Stimulated activated CD8-positive, alpha-beta memory T cell treated with anti-CD3 and anti-CD28 coated beads, Interleukin-7, amount 100 ng/mL, for 1 hour (primary cell): ENCODE measurements at regions not wholly inside any gene's neighbourhood (a gene's known extent, or its start where the extent isn't known, plus 50 kb on each side); places are given as distances from the start of the nearest gene placed in this dataset.
"Not testable (repeated sequence)": the region's sequence is repeated elsewhere in the genome, so short reads cannot be mapped to it uniquely, and the experiment has no call there.

ENCODE experiments used
- DNase-seq, 2 donors: peaks; one replicate each; pipeline ENCODE4 v3.0.0-alpha.2; 2020; ENCODE audit warnings: low read depth in 2 of 2

GRCh38 chr2:147198651-147199171, 646.1 kb upstream of the ACVR2A start:
- DNase-seq, result no peak

- no peak for DNase-seq
Measured at GRCh38 chr2:147197754-147198483, 646.9 kb upstream of the ACVR2A start.

- DNase-seq, result no peak
Measured at GRCh38 chr2:147182260-147182659, 662.6 kb upstream of the ACVR2A start.

DNA sequence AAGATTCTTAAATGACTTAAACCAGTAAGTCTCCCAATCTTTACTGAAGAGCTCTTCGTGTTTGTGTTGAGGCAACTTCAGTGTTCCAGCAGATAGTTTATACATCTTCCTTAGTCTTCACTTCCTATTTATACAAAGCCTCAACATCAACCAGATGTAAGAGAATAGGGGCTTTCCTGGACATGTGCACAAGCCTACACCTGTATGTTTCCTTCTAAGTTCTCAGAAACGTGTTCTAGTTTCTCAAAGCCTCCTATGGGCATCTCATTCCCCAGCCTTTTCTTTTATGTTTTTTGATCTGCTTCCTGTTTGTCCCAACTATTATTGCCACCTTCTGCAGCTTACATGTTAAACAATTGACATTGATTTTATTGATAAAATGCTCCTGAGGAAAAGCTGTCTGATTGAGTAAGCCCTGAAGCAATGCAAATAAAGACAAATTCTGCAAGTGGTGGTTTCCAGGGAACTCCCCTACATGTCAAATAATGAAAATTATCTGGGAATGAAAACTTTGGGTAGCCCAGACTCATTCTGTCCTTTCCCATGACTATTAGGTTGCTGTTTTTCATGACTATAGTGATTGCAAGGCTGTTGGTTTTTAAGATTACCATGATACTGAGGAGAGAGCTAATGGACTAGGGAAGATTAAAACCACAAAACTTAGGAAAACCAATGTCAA, 663.3 kb upstream of the ACVR2A start:
- no peak for DNase-seq

GRCh38 chr2:147177071-147177857, 667.6 kb upstream of the ACVR2A start:
- DNase-seq, result no peak

DNA sequence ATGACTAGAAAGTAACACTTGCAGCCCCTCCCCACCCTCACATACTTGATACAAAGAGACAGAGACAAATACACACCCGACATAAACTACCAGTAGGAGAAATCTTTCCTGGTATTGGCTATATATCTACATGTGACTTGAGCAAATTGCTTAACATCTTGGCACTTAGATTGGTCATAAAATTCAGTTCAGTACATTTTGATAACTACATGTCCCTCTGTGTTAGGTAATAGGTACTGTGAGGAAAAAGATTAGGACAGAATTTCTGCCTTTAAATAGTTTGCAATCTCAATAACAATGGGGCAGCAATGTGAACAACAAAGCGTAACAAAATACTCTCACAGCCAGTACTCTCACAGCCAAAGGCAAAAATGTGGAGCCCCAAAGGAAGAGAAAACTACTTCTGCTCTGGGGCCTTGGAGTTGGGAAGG, 670.0 kb upstream of the ACVR2A start:
- no peak for DNase-seq

GRCh38 chr2:147173798-147174197, 671.0 kb upstream of the ACVR2A start:
- no peak for DNase-seq

DNA sequence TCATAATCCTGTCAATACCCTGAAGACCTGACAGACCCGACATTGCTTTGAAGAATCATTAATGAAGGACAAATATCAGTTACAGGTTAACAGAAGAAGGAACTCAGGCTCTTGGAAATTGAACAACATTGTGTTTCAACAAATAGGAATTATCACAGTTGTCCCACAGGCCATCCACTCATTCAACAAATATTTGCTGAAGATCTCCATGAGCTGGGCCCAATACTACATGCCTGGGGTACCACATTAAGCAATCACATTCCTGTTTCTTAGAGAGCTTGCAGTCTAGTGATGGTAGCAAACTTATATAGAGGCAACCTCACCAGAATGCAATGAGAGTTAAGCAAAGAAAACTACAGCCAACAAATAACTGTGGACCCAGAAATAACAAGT, 671.6 kb upstream of the ACVR2A start:
- no peak for DNase-seq

- no peak for DNase-seq
Measured at GRCh38 chr2:147172493-147173188, 672.2 kb upstream of the ACVR2A start.

DNA sequence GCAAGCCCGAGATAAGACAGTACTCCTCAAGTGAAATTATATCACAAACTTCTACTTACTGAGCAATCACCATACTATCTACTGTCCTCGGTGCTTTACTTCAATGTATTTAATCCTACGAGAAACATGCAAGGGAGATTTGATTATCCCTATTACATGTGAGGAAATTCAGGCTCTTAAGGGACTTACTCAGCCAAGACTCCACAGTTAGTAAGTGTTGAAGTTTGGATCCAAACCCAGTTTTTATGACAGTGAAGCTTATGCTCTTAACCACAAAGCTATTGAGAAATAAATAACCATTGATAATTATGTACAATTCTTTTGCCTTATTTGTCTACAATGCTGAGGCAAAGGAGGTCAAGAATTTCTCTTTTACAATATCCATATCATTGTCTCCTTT, 672.9 kb upstream of the ACVR2A start:
- no peak for DNase-seq

DNA sequence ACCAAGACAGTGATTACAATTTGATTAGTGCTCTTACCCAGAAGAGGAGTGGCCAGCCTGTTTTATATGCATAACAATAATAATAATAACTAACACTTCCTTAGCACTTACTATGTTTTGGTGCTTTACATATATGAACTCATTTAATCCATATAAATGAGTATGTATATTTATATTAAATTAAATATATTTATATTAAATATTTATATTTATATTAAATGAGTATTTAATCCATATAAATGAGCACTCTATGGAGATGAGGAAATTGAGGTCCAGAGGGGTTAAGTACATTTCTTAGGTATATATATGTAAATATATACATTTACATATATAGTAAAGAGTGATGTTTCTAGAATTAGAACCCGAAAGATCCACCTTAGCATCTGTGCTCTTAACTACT, 673.9 kb upstream of the ACVR2A start:
- DNase-seq, result no peak

- DNase-seq, result no peak
Measured at GRCh38 chr2:147165697-147166382, 679.0 kb upstream of the ACVR2A start.

DNA sequence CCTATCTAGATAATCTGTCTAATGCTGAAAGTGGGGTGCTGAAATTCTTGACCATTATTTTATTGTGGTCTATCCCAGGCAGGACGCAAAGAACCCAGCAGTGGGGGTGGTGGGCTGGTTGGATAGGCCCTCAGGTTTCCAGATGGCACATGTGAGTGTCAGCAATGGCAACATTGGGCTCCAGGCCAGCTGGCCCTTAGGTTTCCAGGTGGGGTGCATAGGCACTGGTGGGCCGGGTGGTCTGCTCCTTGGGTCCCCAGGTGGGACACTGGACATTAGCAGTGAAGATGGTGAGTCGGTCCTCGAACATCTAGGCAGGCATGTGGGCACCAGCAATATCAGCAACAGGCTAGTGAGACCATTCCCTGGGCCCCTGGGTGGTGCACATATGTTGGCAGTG, 680.3 kb upstream of the ACVR2A start:
- no peak for DNase-seq

DNA sequence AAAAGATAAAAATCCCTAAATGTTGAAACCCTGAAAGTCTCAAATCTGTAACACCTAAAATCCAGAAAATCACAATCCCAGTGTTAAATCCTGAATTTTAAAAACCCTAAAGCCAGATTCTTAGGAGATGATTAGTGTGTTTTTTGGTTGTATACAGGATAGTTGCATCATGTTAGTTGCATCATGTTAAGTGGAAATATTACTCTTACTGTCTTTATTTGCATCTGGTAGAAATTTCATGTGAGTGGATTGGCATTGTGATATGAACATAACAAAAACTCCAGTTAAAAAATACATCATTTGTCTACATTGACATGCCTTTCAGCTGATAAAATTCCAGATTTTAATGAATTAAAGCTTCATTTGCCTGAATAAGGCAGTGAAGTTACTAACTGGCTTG, 683.1 kb upstream of the ACVR2A start:
- no peak for DNase-seq

DNA sequence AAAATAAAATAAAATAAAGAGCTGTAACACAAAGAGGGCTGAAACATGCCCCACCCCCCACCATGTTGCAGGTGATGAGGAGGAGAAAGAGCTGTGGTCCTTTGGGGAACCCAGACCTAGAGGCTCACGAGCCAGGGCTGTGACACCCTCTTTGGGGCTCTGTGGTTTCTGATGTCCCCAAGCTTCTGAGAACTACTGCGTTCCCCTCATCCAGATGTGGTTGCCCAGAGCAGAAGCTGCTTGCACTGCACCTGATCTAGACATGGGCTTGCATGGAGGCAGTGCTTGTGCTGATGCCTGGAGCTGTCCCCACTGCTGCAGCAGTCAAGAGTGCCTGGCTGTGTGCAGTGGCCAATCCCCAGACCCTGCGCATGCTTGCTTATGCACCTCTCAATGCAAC, 687.9 kb upstream of the ACVR2A start:
- no peak for DNase-seq

DNA sequence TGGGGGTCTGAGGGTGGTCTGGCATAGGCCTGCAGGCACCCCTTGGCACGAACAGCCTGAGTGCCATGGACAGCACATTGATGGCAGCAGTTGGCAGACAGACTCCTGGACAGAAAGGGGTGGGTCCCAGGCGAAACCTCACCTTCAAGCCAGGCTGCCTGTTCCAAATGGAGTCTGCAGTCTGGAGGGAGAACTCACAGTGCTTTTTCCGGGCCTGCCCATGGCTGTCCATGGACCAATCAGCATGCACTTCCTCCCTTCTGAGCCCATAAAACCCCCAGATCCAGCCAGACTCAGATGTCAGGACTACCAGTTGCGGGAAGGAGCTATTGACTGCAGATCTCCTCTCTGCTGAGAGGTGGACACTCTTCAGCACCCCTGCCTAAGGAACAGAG, 694.6 kb upstream of the ACVR2A start:
- no peak for DNase-seq

DNA sequence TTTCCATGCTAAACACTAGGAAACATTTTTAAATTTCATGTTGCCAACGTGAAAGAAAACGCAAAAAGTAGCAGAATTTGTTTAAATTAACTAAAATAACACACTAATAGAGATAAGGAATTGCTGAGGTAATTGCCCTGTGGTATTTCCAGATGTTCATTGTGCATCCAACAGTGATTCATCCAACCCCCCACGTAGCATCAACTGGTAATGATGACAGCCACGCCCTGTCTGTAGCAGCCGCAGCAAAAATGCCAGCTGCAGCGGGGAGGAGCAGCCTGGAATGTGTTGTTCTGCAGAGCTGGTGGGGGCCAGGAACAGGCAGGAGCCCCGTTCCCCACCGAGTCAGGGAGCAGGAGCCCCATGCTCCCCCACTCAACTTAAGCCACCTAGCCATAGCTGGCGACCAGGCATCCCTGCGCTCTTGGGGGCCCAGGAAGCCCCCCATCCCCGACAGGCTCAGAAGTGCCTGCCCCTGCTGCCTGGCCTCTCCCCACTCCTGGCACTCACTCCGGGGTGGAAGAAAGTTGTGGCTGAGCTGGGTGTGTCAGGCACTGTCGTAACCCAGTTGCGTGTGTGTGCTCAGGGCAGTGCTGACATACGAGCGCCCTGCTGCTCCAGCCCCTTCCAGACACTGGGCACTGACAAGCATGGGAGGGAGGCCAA, 695.1 kb upstream of the ACVR2A start:
- DNase-seq, result no peak

DNA sequence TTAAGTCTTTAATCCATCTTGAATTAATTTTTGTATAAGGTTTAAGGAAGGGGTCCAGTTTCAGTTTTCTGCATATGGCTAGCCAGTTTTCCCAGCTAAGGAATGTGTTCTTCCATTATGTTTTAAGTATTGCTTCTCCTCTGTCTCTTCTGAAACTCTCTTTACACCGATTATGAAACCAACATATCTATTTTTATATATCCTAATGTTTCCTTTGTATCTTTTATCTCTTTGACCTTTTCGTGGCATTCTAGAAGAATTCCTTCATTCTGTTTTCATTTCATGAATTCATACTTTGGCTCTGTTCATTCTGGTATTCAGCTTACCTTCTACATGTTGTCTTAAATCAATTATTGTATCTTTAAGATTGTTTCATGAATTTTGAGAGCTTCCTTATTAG, 697.0 kb upstream of the ACVR2A start:
- DNase-seq, result no peak

DNA sequence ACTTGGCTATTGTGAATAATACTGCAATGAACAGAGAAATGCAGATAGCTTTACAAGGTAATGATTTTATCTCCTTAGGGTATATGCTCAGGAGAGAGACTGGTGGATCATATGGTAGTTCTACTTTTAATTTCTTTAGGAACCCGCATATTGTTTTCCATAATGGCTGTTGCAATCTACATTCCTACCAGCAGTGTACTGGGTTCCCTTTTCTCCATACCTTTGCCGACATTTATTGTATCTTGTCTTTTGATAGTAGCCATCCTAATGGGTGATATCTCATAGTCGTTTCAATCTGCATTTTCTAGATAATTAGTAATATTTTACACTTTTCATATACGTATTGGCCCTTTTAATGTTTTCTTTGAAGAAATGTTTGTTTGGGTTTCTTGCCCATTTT, 702.9 kb upstream of the ACVR2A start:
- no peak for DNase-seq

DNA sequence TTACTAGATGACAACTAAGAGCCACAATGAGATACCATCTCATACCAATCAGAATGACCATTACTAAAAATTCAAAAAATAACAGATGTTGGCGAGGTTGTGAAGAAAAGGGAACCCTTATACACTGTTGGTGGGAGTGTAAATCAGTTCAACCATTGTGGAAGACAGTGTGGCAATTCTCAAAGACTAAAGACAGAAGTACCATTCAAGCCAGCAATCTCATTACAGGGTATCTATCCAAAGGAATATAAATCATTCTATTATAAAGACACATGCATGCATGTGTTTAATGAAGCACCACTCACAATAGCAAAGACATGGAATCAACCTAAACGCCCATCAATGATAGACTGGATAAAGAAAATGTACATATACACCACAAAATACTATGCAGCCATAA, 705.1 kb upstream of the ACVR2A start:
- not testable (repeated sequence) for DNase-seq

DNA sequence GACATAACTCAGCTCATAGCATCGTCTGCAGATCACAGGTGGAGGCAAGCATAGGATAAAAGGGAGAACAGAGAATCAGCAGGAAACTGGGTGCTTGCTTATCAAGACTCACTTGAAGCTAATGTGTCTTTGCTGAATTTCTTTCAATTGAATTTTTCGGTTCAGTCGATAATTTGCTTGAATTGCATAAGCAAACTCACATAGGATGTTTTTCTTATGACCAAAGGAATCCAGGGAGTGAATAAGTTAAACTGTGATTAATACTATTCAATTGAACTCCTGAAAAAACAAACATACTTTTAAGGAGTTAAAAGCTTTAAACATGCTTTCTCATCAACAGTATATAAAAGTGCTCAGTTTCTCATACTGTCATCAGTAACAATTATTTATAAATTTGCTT, 707.1 kb upstream of the ACVR2A start:
- no peak for DNase-seq
